Ovary (tissue), 3 donors: ENCODE measurements at regions not wholly inside any gene's neighbourhood (a gene's known extent, or its start where the extent isn't known, plus 50 kb on each side); places are given as distances from the start of the nearest gene placed in this dataset.

Experiments
- CTCF ChIP-seq, 3 donors: fragments of 450-650 bp in 2 of 3; fragments of 200-600 bp in 1 of 3; IDR thresholded peaks; one replicate each; pipeline versions ENCODE4 v1.5.1 to v1.8.0; 2016 to 2022; ENCODE audit warnings: antibody characterized with exemption in 3 of 3, mild to moderate bottlenecking in 1 of 3
- POLR2A ChIP-seq: fragments of 450-650 bp; IDR thresholded peaks from one replicate; pipeline ENCODE4 v1.6.1; 2017; ENCODE audit warnings: antibody characterized with exemption, mild to moderate bottlenecking, moderate library complexity
- donor health status: DM: no; HTN: no; CAD: no.

DNA sequence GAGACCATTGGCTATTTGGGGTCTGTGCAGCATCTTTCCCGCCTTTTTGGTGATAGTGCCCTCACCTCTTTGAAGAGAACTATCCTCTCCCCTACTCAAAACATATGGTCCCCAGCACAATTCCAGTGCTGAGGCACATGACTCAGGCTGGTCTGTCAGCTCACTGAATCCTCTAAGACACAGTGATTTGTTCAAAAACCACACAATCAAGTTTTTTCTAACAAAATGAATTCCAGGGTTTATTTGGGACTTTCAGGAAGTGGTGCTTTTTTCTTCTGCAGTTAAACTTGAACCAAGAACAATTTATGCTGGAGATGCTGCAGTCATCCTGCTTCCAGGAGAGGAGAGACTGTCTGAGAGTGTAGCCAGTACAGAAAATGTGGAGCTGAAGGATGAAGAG, 142.5 kb upstream of the LMCD1 start:
- TF ChIP-seq CTCF (IDR thresholded peaks at IDR 0.05) (no peak), POLR2A (no peak)
